ENCODE measurements at regions not wholly inside any gene's neighbourhood (a gene's known extent, or its start where the extent isn't known, plus 50 kb on each side); places are given as distances from the start of the nearest gene placed in this dataset.

- Histone ChIP-seq H3K4ac (replicated peaks; ENCODE audit: insufficient read length, low read depth, low read length) (no peak overlapping the region), H2BK20ac (ENCODE audit: low read length) (no peak overlapping the region), H4K91ac (replicated peaks; ENCODE audit: insufficient read length, low read length) (no peak overlapping the region), H3K27me3 (replicated peaks in 1 of 4; ENCODE audit: control insufficient read depth in 3 of 4, extremely low read depth in 1 of 4, insufficient read depth in 3 of 4, low read length in 3 of 4) (no peaks in the 10 kb centered on the region), H3K56ac (replicated peaks; ENCODE audit: insufficient read length, low read depth, low read length) (no peak overlapping the region), H4K5ac (ENCODE audit: insufficient read length, low read depth, low read length) (no peak overlapping the region), H3K9me3 (ENCODE audit: insufficient read depth in 2 of 2, low read depth in 1 of 2, low read length in 1 of 2) (no peaks in the 10 kb centered on the region), H2BK5ac (ENCODE audit: low read depth, low read length) (no peak overlapping the region), H3K23me2 (ENCODE audit: low read depth, low read length) (no peaks in the 10 kb centered on the region), H2BK120ac (replicated peaks; ENCODE audit: low read depth, low read length) (no peak overlapping the region), H3K14ac (ENCODE audit: insufficient read length) (no peak overlapping the region), H2AK5ac (ENCODE audit: low read depth, low read length) (no peak overlapping the region), H2AFZ (ENCODE audit: low read length) (no peak overlapping the region), H3K27ac (ENCODE audit: low read depth, low read length) (no peak overlapping the region), H3K4me1 (replicated peaks in 1 of 4; ENCODE audit: control insufficient read depth in 3 of 4, insufficient read depth in 4 of 4, low read length in 3 of 4) (no peaks in the 10 kb centered on the region), H4K8ac (ENCODE audit: extremely low read depth, insufficient read depth, low read length) (no peak overlapping the region), H3K9ac (replicated peaks in 1 of 4; ENCODE audit: extremely low read depth in 1 of 4, low read depth in 3 of 4, low read length in 3 of 4) (no peak overlapping the region), H4K20me1 (replicated peaks in 1 of 2; ENCODE audit: control insufficient read depth in 1 of 2, insufficient read depth in 2 of 2, low read length in 2 of 2) (no peaks in the 10 kb centered on the region), H2BK15ac (ENCODE audit: low read length) (no peak overlapping the region), H3K79me2 (ENCODE audit: control insufficient read depth in 1 of 2, insufficient read depth in 2 of 2, low read length in 2 of 2) (no peaks in the 10 kb centered on the region), H3K36me3 (ENCODE audit: control insufficient read depth in 2 of 4, insufficient read depth in 4 of 4, low read length in 3 of 4) (no peaks in the 10 kb centered on the region), H3K4me3 (ENCODE audit: extremely low read depth in 1 of 4, insufficient read depth in 2 of 4, low read depth in 3 of 4, low read length in 4 of 4) (no peak overlapping the region), H3K23ac (ENCODE audit: insufficient read length) (no peak overlapping the region), H3K79me1 (ENCODE audit: low read depth, low read length) (no peaks in the 10 kb centered on the region), H3K18ac (ENCODE audit: extremely low read depth, low read length) (no peak overlapping the region), H3K4me2 (ENCODE audit: insufficient read depth in 1 of 2, low read depth in 2 of 2, low read length in 2 of 2) (no peak overlapping the region), H2BK12ac (ENCODE audit: low read depth, low read length) (no peak overlapping the region)
- no peak for FAIRE-seq
- no peak for DNase-seq (ENCODE audit: low read depth in 1 of 2, low spot score in 2 of 2)
- ChIA-PET CTCF (ENCODE audit: partially characterized antibody) (no interaction called here), POLR2A (ENCODE audit: partially characterized antibody) (no interaction called here)
- 80% methylated on average over 3 of the region's 3 CpGs; no CpG with 5 or more reads in 1 of the 2 experiments for WGBS, 2 experiments (ENCODE audit: extremely low coverage in 1 of 2, insufficient coverage in 1 of 2, insufficient read length in 1 of 2, insufficient replicate concordance in 2 of 2, low coverage in 1 of 2, low lambda C conversion rate in 2 of 2, missing lambda C conversion rate in 1 of 2)
- TF ChIP-seq MAFK (IDR thresholded peaks at IDR 0.05; ENCODE audit: low read depth, low read length) (peak; percentile 25; the same call in 1 of the 2 replicates), PHF8 (conservative IDR thresholded peaks at IDR 0.05; ENCODE audit: low read depth, low read length) (no peak)
These were observed 376.4 kb upstream of the FAM98A start for GRCh38 chr2:33975498-33975897.

All from H1 (cell line).